ENCODE measurements at regions not wholly inside any gene's neighbourhood (a gene's known extent, or its start where the extent isn't known, plus 50 kb on each side); places are given as distances from the start of the nearest gene placed in this dataset.

DNA sequence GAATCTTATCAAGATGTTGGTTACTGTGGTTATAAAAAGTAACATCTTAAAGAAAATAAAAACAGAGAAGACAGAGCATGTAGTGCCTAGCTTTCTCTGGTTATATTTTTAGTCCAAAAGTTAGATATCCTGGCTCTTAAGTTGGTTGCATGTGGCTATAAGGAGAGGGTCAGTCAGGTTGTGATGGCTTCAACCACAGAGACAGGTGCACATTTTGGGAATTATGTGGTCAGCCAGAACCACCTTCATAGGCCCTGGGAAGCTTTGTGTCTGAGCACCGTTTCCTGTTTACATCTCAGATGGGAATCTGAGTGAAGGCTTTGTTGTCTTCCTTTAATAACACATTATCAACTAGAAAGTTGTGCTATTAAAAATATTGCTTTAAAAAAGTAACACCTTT is 265.1 kb upstream of the IGFBP3 start:
- TF ChIP-seq CTCF (IDR thresholded peaks at IDR 0.05) = no peak
- TF ChIP-seq POLR2AphosphoS5 (IDR thresholded peaks at IDR 0.05; ENCODE audit: insufficient read depth in 1 of 2, low read depth in 1 of 2) = no peak
